Neural cell (in vitro differentiated cells): ENCODE measurements at regions not wholly inside any gene's neighbourhood (a gene's known extent, or its start where the extent isn't known, plus 50 kb on each side); places are given as distances from the start of the nearest gene placed in this dataset.

Experiments
- TAF1 ChIP-seq: IDR thresholded peaks from 2 replicates; pipeline ENCODE4 v1.6.1; 2012; ENCODE audit warnings: low read depth
- TF ChIP-seq, protein P1 (sequence below): fragments of 450-650 bp; IDR thresholded peaks from 2 replicates; pipeline ENCODE4 v1.5.1; 2014; ENCODE audit warnings: antibody characterized with exemption, mild to moderate bottlenecking, moderate library complexity; ENCODE audit not compliant: poor library complexity, severe bottlenecking

DNA sequence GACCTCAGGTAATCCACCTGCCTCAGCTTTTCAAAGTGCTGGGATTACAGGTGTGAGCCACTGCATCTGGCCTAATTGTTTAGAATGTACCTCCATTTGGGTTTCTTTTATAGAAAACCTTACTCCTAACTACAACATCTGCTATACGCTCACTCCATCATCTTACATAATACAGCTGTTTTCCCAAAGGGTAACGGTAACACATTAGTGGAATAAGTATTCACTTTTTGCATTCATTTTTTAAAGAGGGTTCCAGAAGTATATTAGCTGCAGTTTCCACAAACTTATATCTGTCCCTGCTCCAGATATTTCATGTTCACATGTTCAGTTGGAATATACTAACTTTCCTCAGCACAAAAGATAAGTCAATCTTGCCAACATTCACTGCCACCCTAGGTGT, 640.1 kb upstream of the FSHR start:
- TF ChIP-seq, protein P1, sequence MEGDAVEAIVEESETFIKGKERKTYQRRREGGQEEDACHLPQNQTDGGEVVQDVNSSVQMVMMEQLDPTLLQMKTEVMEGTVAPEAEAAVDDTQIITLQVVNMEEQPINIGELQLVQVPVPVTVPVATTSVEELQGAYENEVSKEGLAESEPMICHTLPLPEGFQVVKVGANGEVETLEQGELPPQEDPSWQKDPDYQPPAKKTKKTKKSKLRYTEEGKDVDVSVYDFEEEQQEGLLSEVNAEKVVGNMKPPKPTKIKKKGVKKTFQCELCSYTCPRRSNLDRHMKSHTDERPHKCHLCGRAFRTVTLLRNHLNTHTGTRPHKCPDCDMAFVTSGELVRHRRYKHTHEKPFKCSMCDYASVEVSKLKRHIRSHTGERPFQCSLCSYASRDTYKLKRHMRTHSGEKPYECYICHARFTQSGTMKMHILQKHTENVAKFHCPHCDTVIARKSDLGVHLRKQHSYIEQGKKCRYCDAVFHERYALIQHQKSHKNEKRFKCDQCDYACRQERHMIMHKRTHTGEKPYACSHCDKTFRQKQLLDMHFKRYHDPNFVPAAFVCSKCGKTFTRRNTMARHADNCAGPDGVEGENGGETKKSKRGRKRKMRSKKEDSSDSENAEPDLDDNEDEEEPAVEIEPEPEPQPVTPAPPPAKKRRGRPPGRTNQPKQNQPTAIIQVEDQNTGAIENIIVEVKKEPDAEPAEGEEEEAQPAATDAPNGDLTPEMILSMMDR: no peak
- TF ChIP-seq TAF1: no peak
